Upper lobe of right lung (tissue), 1 donor: ENCODE measurements at regions not wholly inside any gene's neighbourhood (a gene's known extent, or its start where the extent isn't known, plus 50 kb on each side); places are given as distances from the start of the nearest gene placed in this dataset.

Experiments used
- ATAC-seq: fragments of 200-7000 bp; cut with Tn5 transposase; one replicate; pipeline ENCODE4 v1.9.1; 2020; ENCODE audit warnings: mild to moderate bottlenecking, moderate library complexity
- DNase-seq: peaks from one replicate; pipeline ENCODE4 v3.0.0-alpha.2; 2020
- H3K27ac ChIP-seq: fragments of 200-600 bp; one replicate; pipeline ENCODE4 v1.8.0; 2022
- H3K27me3 ChIP-seq: fragments of 200-600 bp; one replicate; pipeline ENCODE4 v1.8.0; 2022; ENCODE audit warnings: mild to moderate bottlenecking
- H3K36me3 ChIP-seq: fragments of 200-600 bp; one replicate; pipeline ENCODE4 v1.8.0; 2022
- H3K4me1 ChIP-seq: fragments of 200-600 bp; one replicate; pipeline ENCODE4 v1.8.0; 2022
- H3K4me3 ChIP-seq: fragments of 200-600 bp; one replicate; pipeline ENCODE4 v1.8.0; 2022; ENCODE audit warnings: mild to moderate bottlenecking
- H3K9me3 ChIP-seq: fragments of 200-600 bp; one replicate; pipeline ENCODE4 v1.8.0; 2022
- intact Hi-C: fragments of 100-400 bp; cut with DNase I; formaldehyde crosslinking; loops from one replicate; pipeline ENCODE4 v1.11.0; 2022
- TF ChIP-seq, protein P1 (sequence below): fragments of 200-600 bp; IDR thresholded peaks from one replicate; pipeline ENCODE4 v1.8.0; 2022; ENCODE audit warnings: antibody characterized with exemption
- donor health status: DM: no; HTN: yes; CAD: no; lungs with severe emphysema.

- H3K4me1 ChIP-seq: peaks cover 3% of the 10 kb centered on the region
- DNase-seq (no peak), ATAC-seq (no peak)
- TF ChIP-seq, protein P1, sequence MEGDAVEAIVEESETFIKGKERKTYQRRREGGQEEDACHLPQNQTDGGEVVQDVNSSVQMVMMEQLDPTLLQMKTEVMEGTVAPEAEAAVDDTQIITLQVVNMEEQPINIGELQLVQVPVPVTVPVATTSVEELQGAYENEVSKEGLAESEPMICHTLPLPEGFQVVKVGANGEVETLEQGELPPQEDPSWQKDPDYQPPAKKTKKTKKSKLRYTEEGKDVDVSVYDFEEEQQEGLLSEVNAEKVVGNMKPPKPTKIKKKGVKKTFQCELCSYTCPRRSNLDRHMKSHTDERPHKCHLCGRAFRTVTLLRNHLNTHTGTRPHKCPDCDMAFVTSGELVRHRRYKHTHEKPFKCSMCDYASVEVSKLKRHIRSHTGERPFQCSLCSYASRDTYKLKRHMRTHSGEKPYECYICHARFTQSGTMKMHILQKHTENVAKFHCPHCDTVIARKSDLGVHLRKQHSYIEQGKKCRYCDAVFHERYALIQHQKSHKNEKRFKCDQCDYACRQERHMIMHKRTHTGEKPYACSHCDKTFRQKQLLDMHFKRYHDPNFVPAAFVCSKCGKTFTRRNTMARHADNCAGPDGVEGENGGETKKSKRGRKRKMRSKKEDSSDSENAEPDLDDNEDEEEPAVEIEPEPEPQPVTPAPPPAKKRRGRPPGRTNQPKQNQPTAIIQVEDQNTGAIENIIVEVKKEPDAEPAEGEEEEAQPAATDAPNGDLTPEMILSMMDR: no peak
- H3K27ac ChIP-seq: no peak overlapping the region
- H3K27me3 ChIP-seq: no peaks in the 10 kb centered on the region
- H3K36me3 ChIP-seq: no peaks in the 10 kb centered on the region
- no peaks in the 10 kb centered on the region for H3K9me3 ChIP-seq
- no peak overlapping the region for H3K4me3 ChIP-seq
- intact Hi-C loops: no loop called here
These were observed 453.9 kb upstream of the PROK2 start for GRCh38 chr3:72238801-72239200.

- TF ChIP-seq, protein P1: no peak
- Histone ChIP-seq H3K9me3 (no peaks in the 10 kb centered on the region), H3K4me1 (peaks cover 3% of the 10 kb centered on the region), H3K36me3 (no peaks in the 10 kb centered on the region), H3K27ac (no peak overlapping the region), H3K4me3 (no peak overlapping the region), H3K27me3 (no peaks in the 10 kb centered on the region)
- intact Hi-C loops: no loop called here
- DNase-seq: no peak
- no peak for ATAC-seq
These were observed 453.2 kb upstream of the PROK2 start for GRCh38 chr3:72238010-72238691.

DNA sequence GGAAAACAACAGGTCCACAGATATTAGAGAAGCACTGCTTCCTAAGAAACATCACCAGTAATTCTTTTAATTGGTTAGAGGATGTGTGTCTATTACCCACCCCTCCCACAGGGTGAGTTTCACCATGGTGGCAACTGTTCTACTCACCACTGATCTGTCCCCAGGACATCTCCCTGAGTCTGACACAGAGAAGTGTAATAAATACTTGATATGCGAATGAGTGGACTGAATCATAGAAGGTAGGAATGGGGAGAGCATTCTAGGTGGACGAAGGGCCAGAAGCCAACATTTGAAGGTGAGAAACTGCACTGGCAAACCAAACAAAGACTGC lies 452.7 kb upstream of the PROK2 start:
- ATAC-seq (no peak), DNase-seq (no peak)
- Histone ChIP-seq H3K27ac (no peak overlapping the region), H3K36me3 (no peaks in the 10 kb centered on the region), H3K9me3 (no peaks in the 10 kb centered on the region), H3K27me3 (no peaks in the 10 kb centered on the region), H3K4me1 (peaks cover 3% of the 10 kb centered on the region), H3K4me3 (no peak overlapping the region)
- intact Hi-C loops: no loop called here
- TF ChIP-seq, protein P1: no peak

DNA sequence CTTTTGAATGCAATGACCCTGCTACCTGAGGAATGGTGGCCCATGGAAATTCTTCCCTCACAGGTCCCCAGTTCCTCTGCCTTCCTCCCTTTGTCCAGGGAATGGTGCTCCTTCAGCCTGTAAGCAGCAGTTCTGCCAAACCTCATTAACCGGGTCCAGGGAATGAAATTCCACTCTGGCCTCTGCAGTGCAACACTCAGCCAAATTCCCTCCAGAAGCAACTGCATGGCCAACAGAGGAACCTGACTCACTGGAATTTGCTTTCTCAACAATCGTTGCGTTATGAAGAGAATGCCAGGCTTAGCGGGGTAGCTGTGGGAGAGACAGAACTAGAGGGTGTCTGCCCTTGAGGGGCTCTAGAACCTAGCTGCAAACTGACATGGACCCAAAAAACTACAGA lies 449.4 kb upstream of the PROK2 start:
- H3K9me3 ChIP-seq: no peaks in the 10 kb centered on the region
- DNase-seq: no peak
- peak; percentile 41 for ATAC-seq
- H3K4me1 ChIP-seq: peaks cover 3% of the 10 kb centered on the region
- H3K4me3 ChIP-seq: no peak overlapping the region
- TF ChIP-seq, protein P1: no peak
- no peaks in the 10 kb centered on the region for H3K27me3 ChIP-seq
- H3K27ac ChIP-seq: no peak overlapping the region
- no peaks in the 10 kb centered on the region for H3K36me3 ChIP-seq
- intact Hi-C loops: no loop called here

DNA sequence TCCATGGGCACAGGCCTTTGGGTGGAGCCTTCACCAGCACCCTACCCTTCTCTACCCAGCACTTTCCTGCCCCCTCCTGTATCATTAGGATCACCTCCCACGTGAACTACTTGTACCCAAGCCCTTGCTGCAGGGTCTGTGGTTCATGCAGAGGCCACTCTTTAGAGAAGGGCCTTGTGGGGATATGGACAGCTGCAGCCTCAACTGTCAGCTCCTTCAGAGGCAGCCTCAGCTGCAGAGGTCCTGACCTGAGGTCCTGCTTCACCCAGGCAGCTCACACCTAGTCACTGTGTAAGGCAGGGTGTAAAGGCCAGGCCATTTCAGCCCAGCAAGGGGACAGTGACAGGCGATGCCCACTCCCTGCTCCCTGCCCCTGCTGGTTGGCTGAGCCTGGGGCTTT lies 448.6 kb upstream of the PROK2 start:
- peak; percentile 13 for ATAC-seq
- no peak for DNase-seq

More for the DNA sequence above, 448.6 kb upstream of the PROK2 start:
- intact Hi-C loops: no loop called here
- Histone ChIP-seq H3K4me1 (peaks cover 3% of the 10 kb centered on the region), H3K4me3 (no peak overlapping the region), H3K27me3 (no peaks in the 10 kb centered on the region), H3K27ac (no peak overlapping the region), H3K9me3 (no peaks in the 10 kb centered on the region), H3K36me3 (no peaks in the 10 kb centered on the region)
- TF ChIP-seq, protein P1: no peak
